Sigmoid colon (tissue), 6 donors: ENCODE measurements at regions not wholly inside any gene's neighbourhood (a gene's known extent, or its start where the extent isn't known, plus 50 kb on each side); places are given as distances from the start of the nearest gene placed in this dataset.
"Not testable (repeated sequence)": the region's sequence is repeated elsewhere in the genome, so short reads cannot be mapped to it uniquely, and the experiment has no call there.

Experiments used
- DNase-seq: peaks from one replicate; pipeline ENCODE4 v3.0.0-alpha.2; 2019
- H3K27ac ChIP-seq, 4 donors: fragments of 200-600 bp; sonication (generic); one replicate each; pipeline ENCODE4 v1.5.1; 2016 to 2019; ENCODE audit warnings: mild to moderate bottlenecking in 1 of 4
- H3K27me3 ChIP-seq, 3 donors: fragments of 200-600 bp; sonication (generic); one replicate each; pipeline ENCODE4 v1.5.1; 2019; ENCODE audit warnings: mild to moderate bottlenecking in 1 of 3
- H3K36me3 ChIP-seq, 4 donors: fragments of 200-600 bp; sonication (generic); one replicate each; pipeline ENCODE4 v1.5.1; 2016 to 2019
- H3K4me1 ChIP-seq, 4 donors: fragments of 200-600 bp; sonication (generic); one replicate each; pipeline ENCODE4 v1.5.1; 2017 to 2019
- H3K4me3 ChIP-seq, 4 donors: fragments of 200-600 bp; sonication (generic); one replicate each; pipeline ENCODE4 v1.5.1; 2017 to 2019; ENCODE audit warnings: mild to moderate bottlenecking in 2 of 4, moderate library complexity in 1 of 4
- H3K9me3 ChIP-seq, 4 donors: fragments of 200-600 bp in 3 of 4; sonication (generic) in 3 of 4; one replicate each; pipeline versions ENCODE4 v1.5.1 to v1.6.1; 2013 to 2019
- CTCF ChIP-seq, 4 experiments: fragments of 450-650 bp in 3 of 4; fragments of 200-600 bp in 1 of 4; IDR thresholded peaks; one replicate each; pipeline ENCODE4 v1.5.1; 2016 to 2019; ENCODE audit warnings: antibody characterized with exemption in 4 of 4, mild to moderate bottlenecking in 3 of 4, moderate library complexity in 2 of 4
- EP300 ChIP-seq, 4 donors: sonication (generic); formaldehyde crosslinking; IDR thresholded peaks; one replicate each; pipeline ENCODE4 v1.6.1; 2017; ENCODE audit warnings: antibody characterized with exemption in 4 of 4
- POLR2A ChIP-seq, 2 donors: fragments of 450-650 bp; IDR thresholded peaks; one replicate each; pipeline ENCODE4 v1.6.1; 2016; ENCODE audit warnings: antibody characterized with exemption in 2 of 2, mild to moderate bottlenecking in 2 of 2, moderate library complexity in 2 of 2
- POLR2AphosphoS5 ChIP-seq, 4 donors: sonication (generic); formaldehyde crosslinking; IDR thresholded peaks; one replicate each; pipeline ENCODE4 v1.6.1; 2017; ENCODE audit warnings: antibody characterized with exemption in 4 of 4
- WGBS, 2 donors: extraction: QIAGEN DNeasy Blood & Tissue Kit; methylation state at CpG; one replicate each; pipeline ENCODE4 v1.1.7; 2013; 5-methylcytosine and 5-hydroxymethylcytosine counted together
- intact Hi-C: fragments of 100-400 bp; cut with DNase I; formaldehyde crosslinking; loops from one replicate; pipeline ENCODE4 v1.15.1; 2023
- donor health status: healthy with polysubstance abuse.
- donor health status: healthy.

- no peaks in the 10 kb centered on the region for H3K36me3 ChIP-seq
- no peak overlapping the region for H3K27ac ChIP-seq
- TF ChIP-seq POLR2AphosphoS5 (IDR thresholded peaks at IDR 0.05) = no peak
- TF ChIP-seq CTCF (IDR thresholded peaks at IDR 0.05) = no peak
- no peak for TF ChIP-seq EP300 (IDR thresholded peaks at IDR 0.05)
- TF ChIP-seq POLR2A (IDR thresholded peaks at IDR 0.05) = no peak
- 78 to 92% methylated on average over 1 of the region's 1 CpG for WGBS, 2 donors
- no peaks in the 10 kb centered on the region for H3K4me1 ChIP-seq
- no peak overlapping the region for H3K4me3 ChIP-seq
- H3K27me3 ChIP-seq = no peaks in the 10 kb centered on the region
- H3K9me3 ChIP-seq = peaks cover 0 to 5% (median 1%) of the 10 kb centered on the region in 4 donors
- intact Hi-C loops = no loop called here
- no peak for DNase-seq
Observed at GRCh38 chr3:102360183-102360860, 74.5 kb upstream of the ZPLD1 start.

- TF ChIP-seq EP300 (IDR thresholded peaks at IDR 0.05) (no peak), POLR2A (IDR thresholded peaks at IDR 0.05) (no peak), CTCF (IDR thresholded peaks at IDR 0.05) (no peak), POLR2AphosphoS5 (IDR thresholded peaks at IDR 0.05) (no peak)
- Histone ChIP-seq H3K36me3 (no peaks in the 10 kb centered on the region), H3K27me3 (no peaks in the 10 kb centered on the region), H3K9me3 (peaks cover 0 to 5% (median 1%) of the 10 kb centered on the region in 4 donors), H3K4me3 (no peak overlapping the region), H3K27ac (no peak overlapping the region), H3K4me1 (no peaks in the 10 kb centered on the region)
- intact Hi-C loops = no loop called here
- 36 to 64% methylated on average over 3 of the region's 3 CpGs for WGBS, 2 donors
- DNase-seq = no peak
Observed at GRCh38 chr3:102361101-102361500, 73.7 kb upstream of the ZPLD1 start.

GRCh38 chr3:102366116-102366515, 68.7 kb upstream of the ZPLD1 start:
- H3K4me1 ChIP-seq, H3K9me3 ChIP-seq, H3K27ac ChIP-seq, H3K4me3 ChIP-seq, H3K36me3 ChIP-seq, DNase-seq, H3K27me3 ChIP-seq, intact Hi-C loops: not testable (repeated sequence)
- WGBS, 2 donors = 86 to 88% methylated on average over 1 of the region's 1 CpG

- no peak for DNase-seq
- no peaks in the 10 kb centered on the region for H3K27me3 ChIP-seq
- no peaks in the 10 kb centered on the region for H3K4me1 ChIP-seq
- no peak for TF ChIP-seq POLR2A (IDR thresholded peaks at IDR 0.05)
- no peak for TF ChIP-seq POLR2AphosphoS5 (IDR thresholded peaks at IDR 0.05)
- no peak for TF ChIP-seq CTCF (IDR thresholded peaks at IDR 0.05)
- no peak for TF ChIP-seq EP300 (IDR thresholded peaks at IDR 0.05)
- no peaks in the 10 kb centered on the region for H3K36me3 ChIP-seq
- no peak overlapping the region for H3K27ac ChIP-seq
- intact Hi-C loops = no loop called here
- no peak overlapping the region for H3K4me3 ChIP-seq
- 60 to 75% methylated on average over 2 of the region's 2 CpGs for WGBS, 2 donors
- no peaks in the 10 kb centered on the region for H3K9me3 ChIP-seq
Observed at GRCh38 chr3:102374863-102375634, 59.8 kb upstream of the ZPLD1 start.

- TF ChIP-seq EP300 (IDR thresholded peaks at IDR 0.05) (no peak), CTCF (IDR thresholded peaks at IDR 0.05) (no peak), POLR2A (IDR thresholded peaks at IDR 0.05) (no peak), POLR2AphosphoS5 (IDR thresholded peaks at IDR 0.05) (no peak)
- WGBS, 2 donors = 75 to 83% methylated on average over 4 of the region's 4 CpGs
- Histone ChIP-seq H3K4me1 (no peaks in the 10 kb centered on the region), H3K9me3 (no peaks in the 10 kb centered on the region), H3K27me3 (no peaks in the 10 kb centered on the region), H3K36me3 (no peaks in the 10 kb centered on the region), H3K4me3 (no peak overlapping the region), H3K27ac (no peak overlapping the region)
- intact Hi-C loops = no loop called here
- DNase-seq = no peak
Observed at GRCh38 chr3:102378216-102378615, 56.6 kb upstream of the ZPLD1 start.

- WGBS, 2 donors = 80 to 83% methylated on average over 6 of the region's 6 CpGs
- DNase-seq, H3K27ac ChIP-seq, H3K27me3 ChIP-seq, H3K4me1 ChIP-seq, H3K4me3 ChIP-seq, intact Hi-C loops, H3K36me3 ChIP-seq, H3K9me3 ChIP-seq: not testable (repeated sequence)
Observed at GRCh38 chr3:102382201-102382600, 52.6 kb upstream of the ZPLD1 start.
